Left ventricle myocardium inferior (tissue), 1 donor: ENCODE measurements at regions not wholly inside any gene's neighbourhood (a gene's known extent, or its start where the extent isn't known, plus 50 kb on each side); places are given as distances from the start of the nearest gene placed in this dataset.
"Not testable (repeated sequence)": the region's sequence is repeated elsewhere in the genome, so short reads cannot be mapped to it uniquely, and the experiment has no call there.

Experiments
- DNase-seq: peaks from one replicate; pipeline ENCODE4 v3.0.0-alpha.2; 2020
- H3K27ac ChIP-seq: fragments of 200-600 bp; replicated peaks from 2 replicates; pipeline ENCODE4 v1.8.0; 2021
- H3K27me3 ChIP-seq: fragments of 200-600 bp; 2 replicates; pipeline ENCODE4 v1.8.0; 2021; ENCODE audit warnings: low read depth
- H3K36me3 ChIP-seq: fragments of 200-600 bp; 2 replicates; pipeline ENCODE4 v1.8.0; 2021
- H3K4me1 ChIP-seq: fragments of 200-600 bp; 2 replicates; pipeline ENCODE4 v1.8.0; 2021
- H3K4me3 ChIP-seq: fragments of 200-600 bp; 2 replicates; pipeline ENCODE4 v1.8.0; 2021; ENCODE audit warnings: mild to moderate bottlenecking, moderate library complexity
- H3K9me3 ChIP-seq: fragments of 200-600 bp; replicated peaks from 2 replicates; pipeline ENCODE4 v1.8.0; 2021
- intact Hi-C: fragments of 100-400 bp; cut with micrococcal nuclease; formaldehyde crosslinking; loops from one replicate; pipeline ENCODE4 v1.11.0; 2022
- TF ChIP-seq, protein P1 (sequence below): fragments of 200-600 bp; IDR thresholded peaks from 2 replicates; pipeline ENCODE4 v1.8.0; 2021; ENCODE audit warnings: antibody characterized with exemption, mild to moderate bottlenecking, borderline replicate concordance
- donor health status: DM: no; HTN: yes; CAD: no; lungs with severe emphysema.

DNA sequence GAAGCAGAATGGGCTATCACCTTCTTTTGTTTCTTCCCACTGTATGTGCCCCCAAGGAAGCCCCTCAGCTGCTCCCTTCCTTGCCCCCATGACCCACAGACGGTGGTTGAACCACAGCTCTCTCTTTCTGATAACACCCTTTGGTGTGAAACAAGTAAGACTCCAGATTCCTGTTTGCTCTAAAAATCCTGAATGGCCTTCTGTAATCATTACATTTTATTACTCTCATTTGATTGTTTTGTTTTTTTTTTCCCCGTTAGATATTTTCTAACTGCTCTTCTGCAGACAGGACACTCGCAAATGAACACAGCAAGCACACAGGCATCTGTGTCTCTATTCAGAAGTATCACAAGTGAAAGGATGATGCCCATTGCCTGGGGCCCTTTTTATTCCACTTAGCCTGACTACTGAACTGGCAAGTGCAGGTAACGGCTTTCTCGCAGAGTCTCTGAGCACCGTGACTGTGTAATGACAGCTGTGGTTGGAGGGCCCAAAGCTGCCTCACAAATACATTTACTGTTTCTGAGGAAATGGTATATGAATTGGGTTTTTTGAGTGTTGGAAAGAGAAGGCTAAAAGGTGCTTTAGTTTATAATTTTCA, 59.3 kb downstream of the OXGR1 start:
- intact Hi-C loops: no loop called here
- no peak for DNase-seq
- H3K27me3 ChIP-seq: no peaks in the 10 kb centered on the region
- H3K36me3 ChIP-seq: no peaks in the 10 kb centered on the region
- H3K9me3 ChIP-seq: no peaks in the 10 kb centered on the region
- no peaks in the 10 kb centered on the region for H3K4me1 ChIP-seq
- H3K4me3 ChIP-seq: no peak overlapping the region
- H3K27ac ChIP-seq: no peak overlapping the region
- TF ChIP-seq, protein P1, sequence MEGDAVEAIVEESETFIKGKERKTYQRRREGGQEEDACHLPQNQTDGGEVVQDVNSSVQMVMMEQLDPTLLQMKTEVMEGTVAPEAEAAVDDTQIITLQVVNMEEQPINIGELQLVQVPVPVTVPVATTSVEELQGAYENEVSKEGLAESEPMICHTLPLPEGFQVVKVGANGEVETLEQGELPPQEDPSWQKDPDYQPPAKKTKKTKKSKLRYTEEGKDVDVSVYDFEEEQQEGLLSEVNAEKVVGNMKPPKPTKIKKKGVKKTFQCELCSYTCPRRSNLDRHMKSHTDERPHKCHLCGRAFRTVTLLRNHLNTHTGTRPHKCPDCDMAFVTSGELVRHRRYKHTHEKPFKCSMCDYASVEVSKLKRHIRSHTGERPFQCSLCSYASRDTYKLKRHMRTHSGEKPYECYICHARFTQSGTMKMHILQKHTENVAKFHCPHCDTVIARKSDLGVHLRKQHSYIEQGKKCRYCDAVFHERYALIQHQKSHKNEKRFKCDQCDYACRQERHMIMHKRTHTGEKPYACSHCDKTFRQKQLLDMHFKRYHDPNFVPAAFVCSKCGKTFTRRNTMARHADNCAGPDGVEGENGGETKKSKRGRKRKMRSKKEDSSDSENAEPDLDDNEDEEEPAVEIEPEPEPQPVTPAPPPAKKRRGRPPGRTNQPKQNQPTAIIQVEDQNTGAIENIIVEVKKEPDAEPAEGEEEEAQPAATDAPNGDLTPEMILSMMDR: no peak

DNA sequence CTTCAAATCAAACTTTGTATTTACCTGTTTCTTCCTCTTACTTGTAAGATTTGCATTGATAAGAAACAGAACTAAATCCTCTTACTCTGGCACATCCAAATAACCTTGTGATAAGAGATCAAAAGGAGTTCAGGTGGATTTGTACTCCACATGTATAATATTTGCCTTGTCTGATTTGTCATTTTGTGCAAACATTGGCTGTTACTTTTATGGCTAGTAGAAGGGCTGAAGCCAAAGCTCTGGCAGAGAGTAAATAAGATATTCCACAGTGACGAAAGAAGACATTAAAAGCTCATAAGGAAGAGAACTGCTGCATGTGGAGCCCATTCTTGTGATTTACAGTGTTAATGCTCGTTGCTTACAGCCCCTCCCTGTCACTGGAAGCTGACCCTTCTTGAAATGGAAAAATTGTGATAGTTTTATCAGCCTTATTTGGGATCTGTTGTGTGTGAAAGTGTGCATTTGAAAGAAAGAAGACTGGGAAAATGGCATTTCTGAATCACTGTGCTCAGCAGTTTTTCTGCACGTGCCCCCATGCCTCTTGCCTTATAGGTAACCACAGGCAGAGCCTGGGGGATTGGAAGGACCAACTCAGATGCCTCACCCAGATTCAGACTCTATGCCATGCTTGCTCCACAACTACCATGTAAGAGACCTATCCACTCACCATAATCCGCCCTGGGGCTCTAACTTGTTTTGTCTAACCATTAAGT, 68.2 kb downstream of the OXGR1 start:
- H3K4me1 ChIP-seq: no peaks in the 10 kb centered on the region
- H3K4me3 ChIP-seq: no peak overlapping the region
- H3K27me3 ChIP-seq: no peaks in the 10 kb centered on the region
- H3K36me3 ChIP-seq: no peaks in the 10 kb centered on the region
- TF ChIP-seq, protein P1: no peak
- no peak overlapping the region for H3K27ac ChIP-seq
- intact Hi-C loops: no loop called here
- peaks cover 31% of the 10 kb centered on the region for H3K9me3 ChIP-seq
- no peak for DNase-seq

DNA sequence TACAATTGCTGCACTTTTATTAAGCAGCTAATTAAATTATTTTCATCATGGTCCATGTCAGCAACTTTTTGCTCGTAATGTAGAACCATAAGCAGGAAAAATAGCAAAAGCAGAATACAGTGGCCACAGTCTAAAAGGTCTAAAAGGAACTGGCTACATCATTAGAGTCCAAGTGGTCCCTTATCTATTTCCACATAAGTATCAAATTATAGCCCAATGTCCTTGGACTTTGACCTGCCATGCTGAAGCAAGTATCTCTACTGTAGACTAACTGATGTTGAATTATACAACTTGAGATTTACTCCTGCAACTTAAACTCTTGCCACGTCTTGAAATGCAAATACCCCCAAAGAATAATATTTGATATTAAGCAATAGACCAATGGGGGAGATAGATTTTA, 68.8 kb downstream of the OXGR1 start:
- H3K4me3 ChIP-seq: no peak overlapping the region
- TF ChIP-seq, protein P1: no peak
- no peak for DNase-seq
- no peaks in the 10 kb centered on the region for H3K4me1 ChIP-seq
- no peaks in the 10 kb centered on the region for H3K36me3 ChIP-seq
- H3K27me3 ChIP-seq: no peaks in the 10 kb centered on the region
- intact Hi-C loops: no loop called here
- peaks cover 37% of the 10 kb centered on the region for H3K9me3 ChIP-seq
- H3K27ac ChIP-seq: no peak overlapping the region

DNA sequence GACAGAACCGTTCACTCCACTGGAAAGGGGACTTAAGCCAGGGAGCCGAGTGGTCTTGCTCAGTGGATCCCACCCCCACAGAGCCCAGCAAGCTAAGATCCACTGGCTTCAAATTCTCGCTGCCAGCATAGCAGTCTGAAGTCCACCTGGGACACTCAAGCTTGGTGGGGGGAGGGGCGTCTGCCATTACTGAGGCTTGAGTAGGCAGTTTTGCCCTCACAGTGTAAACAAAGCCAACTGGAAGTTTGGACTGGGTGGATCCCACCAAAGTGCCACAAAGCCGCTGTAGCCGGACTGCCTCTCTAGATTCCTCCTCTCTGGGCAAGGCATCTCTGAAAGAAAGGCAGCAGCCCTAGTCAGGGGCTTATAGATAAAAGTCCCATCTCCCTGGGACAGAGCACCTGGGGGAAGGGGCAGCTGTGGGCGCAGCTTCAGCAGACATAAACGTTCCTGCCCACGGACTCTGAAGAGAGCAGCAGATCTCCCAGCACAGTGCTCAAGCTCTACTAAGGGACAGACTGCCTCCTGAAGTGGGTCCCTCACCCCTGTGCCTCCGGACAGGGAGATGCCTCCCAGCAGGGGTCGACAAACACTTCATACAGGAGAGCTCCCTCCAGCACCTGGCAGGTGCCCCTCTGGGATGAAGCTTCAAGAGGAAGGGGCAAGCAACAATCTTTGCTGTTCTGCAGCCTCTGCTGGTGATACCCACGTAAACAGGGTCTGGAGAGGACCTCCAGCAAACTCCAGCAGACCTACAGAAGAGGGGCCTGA, 75.2 kb downstream of the OXGR1 start:
- H3K27ac ChIP-seq, intact Hi-C loops, H3K4me1 ChIP-seq, H3K36me3 ChIP-seq, H3K4me3 ChIP-seq, DNase-seq: not testable (repeated sequence)
- Histone ChIP-seq H3K27me3 (peaks cover 12% of the 10 kb centered on the region), H3K9me3 (peaks cover 44% of the 10 kb centered on the region)

DNA sequence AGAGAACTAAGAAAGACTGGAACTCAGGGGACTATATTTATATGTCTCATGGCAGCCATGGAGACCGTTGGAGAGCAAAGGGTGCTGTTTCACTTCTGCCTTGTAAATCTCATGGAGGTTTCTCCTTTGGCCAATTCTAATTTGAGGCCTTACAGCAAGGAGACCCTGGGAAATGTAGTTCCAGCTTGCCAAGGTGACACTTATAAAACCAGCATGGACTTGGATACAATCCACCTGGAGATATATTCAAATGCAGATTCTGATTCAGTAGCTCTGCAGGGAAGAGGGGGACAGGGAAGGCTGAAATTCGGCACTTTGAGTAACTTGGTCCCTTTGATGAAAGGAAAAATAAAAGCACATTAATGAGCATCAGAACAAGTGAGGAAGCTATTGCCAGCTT, 90.0 kb downstream of the OXGR1 start:
- Histone ChIP-seq H3K27ac (no peak overlapping the region), H3K27me3 (no peaks in the 10 kb centered on the region), H3K4me3 (no peak overlapping the region), H3K36me3 (no peaks in the 10 kb centered on the region), H3K9me3 (no peaks in the 10 kb centered on the region), H3K4me1 (no peaks in the 10 kb centered on the region)
- TF ChIP-seq, protein P1: no peak
- intact Hi-C loops: no loop called here
- no peak for DNase-seq

DNA sequence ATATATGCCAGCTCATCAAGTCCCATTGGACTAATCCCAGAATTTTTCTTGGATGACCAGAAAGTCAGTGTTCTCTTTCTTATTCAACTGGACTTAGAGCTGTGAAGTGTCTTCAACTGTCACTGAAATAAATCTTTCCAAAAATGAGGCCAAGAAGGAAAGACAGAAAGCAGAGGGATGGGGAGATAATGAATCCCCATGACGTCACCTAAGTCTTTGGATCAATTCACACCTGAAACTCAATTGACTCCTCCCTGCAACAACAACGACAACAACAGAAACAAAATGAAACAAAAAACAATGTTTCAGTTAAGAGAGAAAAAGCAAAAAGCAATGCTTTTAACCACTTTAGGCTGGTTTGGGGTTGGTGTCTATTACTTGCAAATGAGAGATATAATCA, 91.2 kb downstream of the OXGR1 start:
- Histone ChIP-seq H3K4me3 (no peak overlapping the region), H3K36me3 (no peaks in the 10 kb centered on the region), H3K4me1 (no peaks in the 10 kb centered on the region), H3K9me3 (no peaks in the 10 kb centered on the region), H3K27me3 (no peaks in the 10 kb centered on the region), H3K27ac (no peak overlapping the region)
- intact Hi-C loops: no loop called here
- TF ChIP-seq, protein P1: no peak
- DNase-seq: no peak
